Ishikawa (cell line): ENCODE measurements at regions not wholly inside any gene's neighbourhood (a gene's known extent, or its start where the extent isn't known, plus 50 kb on each side); places are given as distances from the start of the nearest gene placed in this dataset.

ENCODE experiments used
- CREB1 ChIP-seq: IDR thresholded peaks from 2 replicates; pipeline ENCODE4 v1.6.1; 2012; ENCODE audit warnings: low read depth
- RAD21 ChIP-seq: IDR thresholded peaks from 2 replicates; pipeline ENCODE4 v1.6.1; 2012; ENCODE audit warnings: low read depth
- YY1 ChIP-seq: IDR thresholded peaks from 2 replicates; pipeline ENCODE4 v1.6.1; 2012; ENCODE audit warnings: low read depth
- TF ChIP-seq, protein P1 (sequence below): IDR thresholded peaks from 2 replicates; pipeline ENCODE4 v1.6.1; 2012
- TF ChIP-seq, protein P2 (sequence below): IDR thresholded peaks from 2 replicates; pipeline ENCODE4 v1.6.1; 2012; ENCODE audit warnings: low read depth, mild to moderate bottlenecking

DNA sequence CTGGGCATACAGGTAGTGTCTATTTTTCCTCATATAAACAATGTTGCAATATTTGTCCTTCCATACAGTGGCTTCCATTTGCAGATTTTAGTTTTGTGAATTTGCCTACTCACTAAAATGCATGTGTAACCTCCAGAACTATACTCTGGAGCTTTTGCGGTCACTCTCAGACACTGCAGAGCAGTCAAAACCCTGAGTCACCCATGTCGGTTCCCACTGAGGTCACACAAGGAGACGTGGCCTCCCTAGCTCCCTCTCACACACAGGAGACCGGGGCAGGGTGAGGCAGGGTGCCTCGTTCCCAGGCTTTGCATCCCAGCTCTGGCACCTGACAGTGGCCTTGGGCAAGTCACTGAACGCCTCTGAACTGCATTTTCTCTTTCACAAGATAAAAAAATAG lies 55.5 kb upstream of the ZNF354A start:
- TF ChIP-seq, protein P1, sequence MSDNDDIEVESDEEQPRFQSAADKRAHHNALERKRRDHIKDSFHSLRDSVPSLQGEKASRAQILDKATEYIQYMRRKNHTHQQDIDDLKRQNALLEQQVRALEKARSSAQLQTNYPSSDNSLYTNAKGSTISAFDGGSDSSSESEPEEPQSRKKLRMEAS, result no peak
- TF ChIP-seq RAD21 (no peak), CREB1 (no peak), YY1 (no peak)
- TF ChIP-seq, protein P2, sequence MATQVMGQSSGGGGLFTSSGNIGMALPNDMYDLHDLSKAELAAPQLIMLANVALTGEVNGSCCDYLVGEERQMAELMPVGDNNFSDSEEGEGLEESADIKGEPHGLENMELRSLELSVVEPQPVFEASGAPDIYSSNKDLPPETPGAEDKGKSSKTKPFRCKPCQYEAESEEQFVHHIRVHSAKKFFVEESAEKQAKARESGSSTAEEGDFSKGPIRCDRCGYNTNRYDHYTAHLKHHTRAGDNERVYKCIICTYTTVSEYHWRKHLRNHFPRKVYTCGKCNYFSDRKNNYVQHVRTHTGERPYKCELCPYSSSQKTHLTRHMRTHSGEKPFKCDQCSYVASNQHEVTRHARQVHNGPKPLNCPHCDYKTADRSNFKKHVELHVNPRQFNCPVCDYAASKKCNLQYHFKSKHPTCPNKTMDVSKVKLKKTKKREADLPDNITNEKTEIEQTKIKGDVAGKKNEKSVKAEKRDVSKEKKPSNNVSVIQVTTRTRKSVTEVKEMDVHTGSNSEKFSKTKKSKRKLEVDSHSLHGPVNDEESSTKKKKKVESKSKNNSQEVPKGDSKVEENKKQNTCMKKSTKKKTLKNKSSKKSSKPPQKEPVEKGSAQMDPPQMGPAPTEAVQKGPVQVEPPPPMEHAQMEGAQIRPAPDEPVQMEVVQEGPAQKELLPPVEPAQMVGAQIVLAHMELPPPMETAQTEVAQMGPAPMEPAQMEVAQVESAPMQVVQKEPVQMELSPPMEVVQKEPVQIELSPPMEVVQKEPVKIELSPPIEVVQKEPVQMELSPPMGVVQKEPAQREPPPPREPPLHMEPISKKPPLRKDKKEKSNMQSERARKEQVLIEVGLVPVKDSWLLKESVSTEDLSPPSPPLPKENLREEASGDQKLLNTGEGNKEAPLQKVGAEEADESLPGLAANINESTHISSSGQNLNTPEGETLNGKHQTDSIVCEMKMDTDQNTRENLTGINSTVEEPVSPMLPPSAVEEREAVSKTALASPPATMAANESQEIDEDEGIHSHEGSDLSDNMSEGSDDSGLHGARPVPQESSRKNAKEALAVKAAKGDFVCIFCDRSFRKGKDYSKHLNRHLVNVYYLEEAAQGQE, result no peak
